Aorta (tissue), 5 donors: ENCODE measurements at regions not wholly inside any gene's neighbourhood (a gene's known extent, or its start where the extent isn't known, plus 50 kb on each side); places are given as distances from the start of the nearest gene placed in this dataset.
"Not testable (repeated sequence)": the region's sequence is repeated elsewhere in the genome, so short reads cannot be mapped to it uniquely, and the experiment has no call there.

Experiments used
- ATAC-seq: fragments of 200-7000 bp; cut with Tn5 transposase; one replicate; pipeline ENCODE4 v1.9.1; 2022; ENCODE audit warnings: moderate library complexity; ENCODE audit not compliant: low FRiP score
- DNase-seq, 2 donors: peaks; one replicate each; pipeline ENCODE4 v3.0.0-alpha.2; 2020
- H3K27ac ChIP-seq, 2 donors: one replicate each; pipeline ENCODE4 v1.5.1; 2013; ENCODE audit warnings: low read length in 2 of 2, mild to moderate bottlenecking in 2 of 2, moderate library complexity in 2 of 2, control low read depth in 1 of 2, inconsistent platforms in 1 of 2, low read depth in 1 of 2
- H3K27me3 ChIP-seq, 2 donors: one replicate each; pipeline ENCODE4 v1.6.1; 2013; ENCODE audit warnings: control low read depth in 1 of 2, low read length in 1 of 2, mild to moderate bottlenecking in 1 of 2, moderate library complexity in 1 of 2; ENCODE audit not compliant: insufficient read depth in 2 of 2, control insufficient read depth in 1 of 2
- H3K36me3 ChIP-seq, 2 donors: one replicate each; pipeline ENCODE4 v1.6.1; 2013; ENCODE audit warnings: control low read depth in 1 of 2, low read length in 1 of 2, mild to moderate bottlenecking in 1 of 2; ENCODE audit not compliant: insufficient read depth in 2 of 2, control insufficient read depth in 1 of 2
- H3K4me1 ChIP-seq, 2 donors: one replicate each; pipeline ENCODE4 v1.6.1; 2013; ENCODE audit warnings: low read length in 2 of 2, control low read depth in 1 of 2, mild to moderate bottlenecking in 1 of 2, moderate library complexity in 1 of 2; ENCODE audit not compliant: insufficient read depth in 2 of 2, control insufficient read depth in 1 of 2
- H3K4me3 ChIP-seq, 2 donors: one replicate each; pipeline ENCODE4 v1.5.1; 2013; ENCODE audit warnings: low read length in 2 of 2, control low read depth in 1 of 2, mild to moderate bottlenecking in 1 of 2
- H3K9me3 ChIP-seq: one replicate; pipeline ENCODE4 v1.6.1; 2013; ENCODE audit warnings: mild to moderate bottlenecking, low read length; ENCODE audit not compliant: control insufficient read depth
- WGBS, 2 donors: extraction: QIAGEN DNeasy Blood & Tissue Kit; methylation state at CpG; one replicate each; pipeline ENCODE4 v1.1.7; 2013; 5-methylcytosine and 5-hydroxymethylcytosine counted together
- intact Hi-C, 2 donors: fragments of 100-400 bp; cut with DNase I; formaldehyde crosslinking; loops; one replicate each; pipeline versions ENCODE4 v1.14.2 to v1.15.0; 2022
- donor health status: healthy with polysubstance abuse.
- donor health status: Bipolar disorder and iron deficiency.
- donor health status: DM: no; HTN: no; CAD: no.
- donor health status: DM: no; HTN: no; CAD: no.
- donor health status: DM: yes; HTN: yes; CAD: no.

DNA sequence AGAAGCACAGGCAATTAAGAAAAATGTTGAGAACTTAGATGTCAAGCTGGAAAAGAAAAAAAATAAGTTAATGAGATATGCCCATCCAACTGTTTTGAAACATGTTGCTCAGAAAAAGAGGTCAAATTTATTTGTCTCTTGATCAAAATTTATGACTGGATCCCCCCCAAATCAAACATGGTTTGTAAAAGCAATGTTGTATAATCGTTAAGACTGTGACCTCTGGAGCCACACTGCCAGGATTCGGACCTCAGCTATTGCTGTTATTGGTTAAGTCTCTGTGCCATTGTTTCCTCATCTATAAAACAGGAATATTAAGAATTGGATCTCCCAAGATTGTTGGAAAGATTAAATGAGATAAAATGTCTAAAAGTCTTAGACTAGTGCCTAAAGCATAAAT, 51.9 kb upstream of the LRRK2 start:
- no peaks in the 10 kb centered on the region for H3K9me3 ChIP-seq
- ATAC-seq (no peak), DNase-seq (no peak)
- no peaks in the 10 kb centered on the region for H3K4me1 ChIP-seq
- no peaks in the 10 kb centered on the region for H3K36me3 ChIP-seq
- no peak overlapping the region for H3K4me3 ChIP-seq
- H3K27ac ChIP-seq = no peak overlapping the region
- intact Hi-C loops = no loop called here
- WGBS, 2 donors = 36 to 59% methylated on average over 2 of the region's 2 CpGs
- no peaks in the 10 kb centered on the region for H3K27me3 ChIP-seq

DNA sequence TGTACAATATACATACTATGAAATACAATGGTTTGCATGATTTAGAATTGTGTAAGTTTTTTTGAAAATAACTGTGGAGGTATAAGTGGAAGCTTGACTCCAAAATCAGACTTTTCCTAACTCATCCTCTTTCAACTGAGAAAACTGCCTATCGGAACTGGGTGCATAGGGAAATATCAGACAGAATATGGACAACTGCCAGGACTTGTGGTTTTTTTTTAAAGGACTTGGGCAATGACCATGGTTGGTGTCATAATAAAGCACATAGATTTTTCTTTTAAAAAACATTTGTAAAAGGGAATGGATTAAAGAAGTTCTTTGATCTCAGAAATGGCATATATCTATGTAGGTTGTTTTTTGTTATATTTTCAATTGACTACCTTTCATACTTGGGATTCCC, 53.3 kb upstream of the LRRK2 start:
- no peak overlapping the region for H3K27ac ChIP-seq
- H3K36me3 ChIP-seq = no peaks in the 10 kb centered on the region
- intact Hi-C loops = no loop called here
- ATAC-seq (no peak), DNase-seq (no peak)
- WGBS, 2 donors = 65 to 67% methylated on average over 1 of the region's 1 CpG
- no peaks in the 10 kb centered on the region for H3K27me3 ChIP-seq
- no peaks in the 10 kb centered on the region for H3K4me1 ChIP-seq
- no peaks in the 10 kb centered on the region for H3K9me3 ChIP-seq
- H3K4me3 ChIP-seq = no peak overlapping the region

DNA sequence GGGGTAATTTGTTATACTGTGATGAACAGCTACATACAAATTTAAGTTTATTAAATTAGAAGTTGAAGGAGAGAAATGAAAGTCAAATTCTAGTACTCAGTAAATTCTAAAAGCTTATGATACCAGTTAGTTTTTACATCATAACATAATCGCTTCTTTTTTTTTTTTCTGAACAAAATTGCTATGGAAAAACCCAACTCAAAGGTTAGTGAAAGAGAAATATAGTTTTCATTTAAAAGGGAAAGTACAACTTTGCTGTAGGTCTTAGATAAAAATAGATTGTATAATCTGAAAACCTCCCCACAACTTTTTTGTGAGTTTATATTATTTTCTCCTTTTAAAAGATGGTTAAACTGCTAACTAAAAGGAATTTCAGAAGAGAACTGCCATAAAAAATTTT, 53.7 kb upstream of the LRRK2 start:
- Histone ChIP-seq H3K36me3 (no peaks in the 10 kb centered on the region), H3K27ac (no peak overlapping the region), H3K9me3 (no peaks in the 10 kb centered on the region), H3K4me3 (no peak overlapping the region), H3K27me3 (no peaks in the 10 kb centered on the region), H3K4me1 (no peaks in the 10 kb centered on the region)
- intact Hi-C loops = no loop called here
- DNase-seq (no peak), ATAC-seq (no peak)
- 90 to 96% methylated on average over 1 of the region's 1 CpG for WGBS, 2 donors

DNA sequence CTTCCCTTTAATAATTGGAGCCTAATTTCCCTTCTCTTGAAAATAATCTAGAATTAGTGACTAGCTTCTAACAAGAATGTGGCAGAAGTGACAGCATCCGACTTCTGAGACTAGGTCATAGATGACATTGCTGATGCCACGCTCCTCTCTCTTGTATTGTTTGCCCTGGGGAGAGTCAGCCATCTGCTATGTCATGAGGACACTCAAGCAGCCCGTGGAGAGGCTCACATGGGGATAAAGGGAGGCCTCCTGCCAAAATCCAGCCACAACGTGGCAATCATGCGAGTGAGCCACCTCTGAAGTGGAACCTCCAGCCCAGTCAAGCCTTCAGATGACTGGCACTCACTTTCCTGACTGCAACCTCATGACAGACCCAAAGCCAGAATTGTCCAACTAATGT, 54.2 kb upstream of the LRRK2 start:
- no peaks in the 10 kb centered on the region for H3K9me3 ChIP-seq
- no peak overlapping the region for H3K4me3 ChIP-seq
- H3K4me1 ChIP-seq = no peaks in the 10 kb centered on the region
- 69 to 73% methylated on average over 5 of the region's 5 CpGs for WGBS, 2 donors
- DNase-seq (no peak), ATAC-seq (no peak)
- H3K36me3 ChIP-seq = no peaks in the 10 kb centered on the region
- intact Hi-C loops = no loop called here
- H3K27me3 ChIP-seq = no peaks in the 10 kb centered on the region
- no peak overlapping the region for H3K27ac ChIP-seq

DNA sequence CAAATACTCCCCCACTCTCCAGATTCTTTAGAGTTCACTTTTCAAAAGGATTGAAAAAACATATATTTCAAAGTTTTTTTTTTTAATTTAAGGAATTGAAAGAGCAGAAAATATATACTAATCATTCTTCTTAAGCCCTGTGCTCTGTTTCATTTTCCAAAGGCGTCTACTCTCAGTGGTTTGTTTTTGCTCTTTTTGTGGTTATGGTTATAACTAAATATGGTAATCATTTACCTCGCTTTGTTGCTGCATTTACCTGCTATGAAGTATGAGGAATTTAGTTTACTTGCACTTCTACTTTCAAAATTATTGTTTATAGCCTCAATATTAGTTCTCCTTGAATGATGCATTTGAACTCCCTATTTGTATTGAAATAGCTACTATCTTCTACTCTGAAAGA, 55.9 kb upstream of the LRRK2 start:
- DNase-seq (no peak), ATAC-seq (no peak)
- 54 to 56% methylated on average over 2 of the region's 2 CpGs for WGBS, 2 donors
- intact Hi-C loops = no loop called here
- Histone ChIP-seq H3K27me3 (no peaks in the 10 kb centered on the region), H3K27ac (no peak overlapping the region), H3K4me1 (no peaks in the 10 kb centered on the region), H3K4me3 (no peak overlapping the region), H3K36me3 (no peaks in the 10 kb centered on the region), H3K9me3 (no peaks in the 10 kb centered on the region)

DNA sequence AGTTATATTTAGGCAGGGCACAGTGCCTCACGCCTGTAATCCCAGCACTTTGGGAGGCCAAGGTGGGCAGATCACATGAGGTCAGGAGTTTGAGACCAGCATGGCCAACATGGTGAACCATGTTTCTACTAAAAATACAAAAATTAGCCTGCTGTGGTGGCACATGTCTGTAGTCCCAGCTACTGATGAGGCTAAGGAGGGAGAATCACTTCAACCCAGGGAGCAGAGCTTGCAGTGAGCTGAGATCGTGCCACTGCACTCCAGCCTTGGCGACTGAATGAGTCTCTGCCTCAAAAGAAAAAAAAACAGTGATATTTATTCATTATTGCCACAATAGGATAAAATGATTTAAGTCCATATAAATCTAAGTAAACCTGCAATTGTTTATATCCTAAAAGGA, 56.4 kb upstream of the LRRK2 start:
- H3K27ac ChIP-seq, H3K36me3 ChIP-seq, H3K9me3 ChIP-seq, DNase-seq, ATAC-seq, H3K4me1 ChIP-seq, H3K4me3 ChIP-seq, H3K27me3 ChIP-seq, intact Hi-C loops: not testable (repeated sequence)
- WGBS, 2 donors = 79 to 86% methylated on average over 3 of the region's 3 CpGs

DNA sequence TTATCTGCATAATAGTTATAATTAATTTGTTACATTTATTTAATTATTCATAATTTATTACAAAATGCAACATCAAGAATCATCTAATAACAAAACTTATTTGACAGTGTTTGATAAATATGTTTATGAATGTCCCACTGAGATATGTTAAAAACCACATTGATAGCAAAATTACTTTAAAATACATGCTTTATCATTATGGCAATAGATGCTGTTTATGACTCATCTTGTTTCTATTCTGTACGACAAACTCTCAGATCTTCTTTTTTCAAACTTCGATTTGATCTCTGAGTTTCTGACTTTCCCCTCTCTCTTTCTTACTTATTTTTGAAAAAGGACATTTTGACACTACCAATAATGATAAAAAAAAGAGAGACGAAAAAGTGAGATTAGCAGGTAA, 56.8 kb upstream of the LRRK2 start:
- Histone ChIP-seq H3K9me3 (no peaks in the 10 kb centered on the region), H3K4me3 (no peak overlapping the region), H3K27me3 (no peaks in the 10 kb centered on the region), H3K27ac (no peak overlapping the region), H3K4me1 (no peaks in the 10 kb centered on the region), H3K36me3 (no peaks in the 10 kb centered on the region)
- no peak for DNase-seq
- intact Hi-C loops = no loop called here
- WGBS, 2 donors = 62 to 79% methylated on average over 3 of the region's 3 CpGs
- no peak for ATAC-seq

DNA sequence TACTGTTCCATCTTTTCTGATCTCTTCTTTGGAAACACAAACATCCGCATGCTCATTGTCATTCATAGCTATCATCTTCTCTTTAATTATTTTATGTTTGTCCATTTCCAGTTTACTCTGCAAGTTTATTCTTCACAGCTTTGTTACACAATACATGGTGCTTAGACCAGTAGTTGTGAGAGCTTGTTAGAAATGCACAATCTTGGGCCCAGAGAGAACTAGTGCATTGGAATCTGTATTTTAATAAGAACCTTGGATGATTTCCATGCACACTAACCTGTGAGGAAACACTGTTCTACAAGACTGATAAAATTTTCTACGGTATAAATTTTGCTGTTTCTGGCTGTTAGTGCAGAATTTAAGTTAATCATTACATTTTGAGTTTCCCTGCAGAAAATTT, 59.3 kb upstream of the SLC2A13 start:
- no peak for DNase-seq
- intact Hi-C loops = no loop called here
- no peak for ATAC-seq

DNA sequence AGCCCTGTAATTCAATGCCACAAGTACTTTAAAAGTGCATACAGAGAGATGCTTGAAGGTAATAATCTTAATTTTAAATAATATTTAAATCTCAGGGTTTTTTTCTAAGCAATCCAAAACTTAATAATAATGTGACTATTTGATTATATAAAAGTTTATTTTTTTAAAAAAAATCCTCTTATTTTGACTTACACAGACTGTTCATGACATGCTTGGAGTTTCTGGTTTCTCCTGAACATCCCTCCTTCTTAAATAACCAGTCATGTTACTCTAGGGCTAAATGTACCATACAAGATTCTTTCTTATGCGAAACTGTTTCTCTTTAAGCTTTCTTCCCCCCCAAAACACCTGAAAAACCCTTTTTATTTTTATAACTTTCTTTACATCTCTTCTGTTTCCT, 58.2 kb upstream of the SLC2A13 start:
- ATAC-seq (no peak), DNase-seq (no peak)
- intact Hi-C loops = no loop called here
- Histone ChIP-seq H3K27me3 (no peaks in the 10 kb centered on the region), H3K36me3 (no peaks in the 10 kb centered on the region), H3K4me1 (no peaks in the 10 kb centered on the region), H3K4me3 (no peak overlapping the region), H3K27ac (no peak overlapping the region), H3K9me3 (no peaks in the 10 kb centered on the region)
- 77 to 91% methylated on average over 1 of the region's 1 CpG for WGBS, 2 donors

More for the DNA sequence above, 59.3 kb upstream of the SLC2A13 start:
- Histone ChIP-seq H3K27ac (no peak overlapping the region), H3K36me3 (no peaks in the 10 kb centered on the region), H3K4me1 (no peaks in the 10 kb centered on the region), H3K27me3 (no peaks in the 10 kb centered on the region), H3K9me3 (no peaks in the 10 kb centered on the region), H3K4me3 (no peak overlapping the region)
- WGBS, 2 donors = 66 to 82% methylated on average over 2 of the region's 2 CpGs
